ENCODE measurements at regions not wholly inside any gene's neighbourhood (a gene's known extent, or its start where the extent isn't known, plus 50 kb on each side); places are given as distances from the start of the nearest gene placed in this dataset.

GRCh38 chr6:11291582-11291981, 59.1 kb upstream of the NEDD9 start:
- no peak overlapping the region for H3K9ac ChIP-seq (ENCODE audit: low read depth, low read length)

More at GRCh38 chr6:11291582-11291981, 59.1 kb upstream of the NEDD9 start:
- in situ Hi-C loops (cut with MboI; ENCODE audit: low sequenced_read_pairs) = no loop called here
- BruUV-seq (replicated peaks) = no TSS peak
- no peak overlapping the region for H3K18ac ChIP-seq (ENCODE audit: low read depth, low read length)
- H2AFZ ChIP-seq (replicated peaks; ENCODE audit: low read length, poor library complexity) = no peak overlapping the region
- no peak overlapping the region for H2BK20ac ChIP-seq (ENCODE audit: low read depth, low read length)
- no peaks in the 10 kb centered on the region for H3K9me1 ChIP-seq (ENCODE audit: insufficient read depth, low read length)
- no peak overlapping the region for H3K4me3 ChIP-seq (ENCODE audit: insufficient read depth, low read depth, low read length)
- ChIA-PET POLR2A (ENCODE audit: unreplicated experiment) (no interaction called here), CTCF (interaction anchor here (0.8 kb wide), 1 partner anchor 15 kb away, joined by 3 read pairs; no protein-coding TSS in a partner anchor)
- H3K9me3 ChIP-seq (ENCODE audit: control insufficient read depth, insufficient read depth, low read length) = peaks cover 5% of the 10 kb centered on the region; the same call in 1 of the 2 replicates
- H4K91ac ChIP-seq (ENCODE audit: insufficient read depth, low read depth, low read length) = no peak overlapping the region
- no peaks in the 10 kb centered on the region for H4K20me1 ChIP-seq (ENCODE audit: insufficient read depth, low read length)
- H2BK15ac ChIP-seq (ENCODE audit: low read depth, low read length) = no peak overlapping the region
- no peak overlapping the region for H3K4ac ChIP-seq (ENCODE audit: low read depth, low read length)
- no peaks in the 10 kb centered on the region for H3K4me1 ChIP-seq (ENCODE audit: control insufficient read depth, insufficient read depth, low read length)
- intact Hi-C loops (cut with micrococcal nuclease) = no loop called here
- no peak overlapping the region for H4K8ac ChIP-seq (ENCODE audit: low read depth in 2 of 2, low read length in 2 of 2)
- TF ChIP-seq CTCF (conservative IDR thresholded peaks at IDR 0.05; ENCODE audit: low read depth, low read length) (no peak), RCOR1 (IDR thresholded peaks at IDR 0.05; ENCODE audit: insufficient replicate concordance, low read length) (no peak), NFE2L2 (IDR thresholded peaks at IDR 0.05; ENCODE audit: low read depth, low read length) (no peak), SMC3 (IDR thresholded peaks at IDR 0.05; ENCODE audit: low read depth, low read length) (no peak), RFX5 (IDR thresholded peaks at IDR 0.05; ENCODE audit: low read depth, low read length) (no peak), FOS (IDR thresholded peaks at IDR 0.05; ENCODE audit: low read depth, low read length) (no peak), BHLHE40 (IDR thresholded peaks at IDR 0.05; ENCODE audit: low read depth, low read length) (no peak), MAFK (IDR thresholded peaks at IDR 0.05; ENCODE audit: low read depth, low read length) (no peak), CEBPB (IDR thresholded peaks at IDR 0.05; ENCODE audit: low read depth, low read length) (no peak), MAZ (IDR thresholded peaks at IDR 0.05; ENCODE audit: borderline replicate concordance, low read depth, low read length) (no peak), MXI1 (IDR thresholded peaks at IDR 0.05; ENCODE audit: borderline replicate concordance, low read depth, low read length) (no peak), RAD21 (IDR thresholded peaks at IDR 0.05; ENCODE audit: low read length) (no peak), POLR2A (IDR thresholded peaks at IDR 0.05; ENCODE audit: low read depth, low read length) (no peak), CHD1 (IDR thresholded peaks at IDR 0.05; ENCODE audit: low read depth, low read length) (no peak)
- TF ChIP-seq, protein P1, sequence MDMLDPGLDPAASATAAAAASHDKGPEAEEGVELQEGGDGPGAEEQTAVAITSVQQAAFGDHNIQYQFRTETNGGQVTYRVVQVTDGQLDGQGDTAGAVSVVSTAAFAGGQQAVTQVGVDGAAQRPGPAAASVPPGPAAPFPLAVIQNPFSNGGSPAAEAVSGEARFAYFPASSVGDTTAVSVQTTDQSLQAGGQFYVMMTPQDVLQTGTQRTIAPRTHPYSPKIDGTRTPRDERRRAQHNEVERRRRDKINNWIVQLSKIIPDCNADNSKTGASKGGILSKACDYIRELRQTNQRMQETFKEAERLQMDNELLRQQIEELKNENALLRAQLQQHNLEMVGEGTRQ (IDR thresholded peaks at IDR 0.05; ENCODE audit: low read depth, low read length) = no peak
- H3K36me3 ChIP-seq (ENCODE audit: control insufficient read depth, insufficient read depth, low read length) = no peaks in the 10 kb centered on the region
- H4K5ac ChIP-seq (ENCODE audit: low read depth, low read length) = no peak overlapping the region
- H3K79me1 ChIP-seq (ENCODE audit: low read depth in 1 of 2, low read length in 2 of 2) = no peaks in the 10 kb centered on the region
- no peak overlapping the region for H2AK5ac ChIP-seq (ENCODE audit: low read depth, low read length)
- H3K14ac ChIP-seq (replicated peaks; ENCODE audit: low read depth, low read length) = no peak overlapping the region
- no peak for ATAC-seq (ENCODE audit: low read depth)
- H3K27ac ChIP-seq (ENCODE audit: insufficient read depth, low read length) = no peak overlapping the region
- no peak overlapping the region for H3K56ac ChIP-seq (ENCODE audit: extremely low read depth, insufficient read depth, low read length)
- no peak for DNase-seq
- no peak overlapping the region for H2BK5ac ChIP-seq (ENCODE audit: low read depth, low read length, poor library complexity, severe bottlenecking)
- dilution Hi-C loops (cut with HindIII; ENCODE audit: low sequenced_read_pairs, unreplicated experiment) = no loop called here
- no peak overlapping the region for H3K4me2 ChIP-seq (ENCODE audit: low read depth, low read length)
- no peak overlapping the region for H2BK120ac ChIP-seq (ENCODE audit: low read depth, low read length)
- WGBS, 2 experiments (ENCODE audit: extremely low coverage in 2 of 2, insufficient read length in 1 of 2) = no CpG with 5 or more reads among the region's 4 CpGs
- no peaks in the 10 kb centered on the region for H3K27me3 ChIP-seq (ENCODE audit: control insufficient read depth, insufficient read depth, low read length)
- H2AK9ac ChIP-seq (replicated peaks; ENCODE audit: low read depth, low read length, poor library complexity) = no peak overlapping the region
- no peak overlapping the region for H3K23ac ChIP-seq (ENCODE audit: low read depth, low read length)
